Ishikawa (cell line): ENCODE measurements at regions not wholly inside any gene's neighbourhood (a gene's known extent, or its start where the extent isn't known, plus 50 kb on each side); places are given as distances from the start of the nearest gene placed in this dataset.

Source experiments
- CEBPB ChIP-seq: IDR thresholded peaks from 2 replicates; pipeline ENCODE4 v1.6.1; 2012
- CREB1 ChIP-seq: IDR thresholded peaks from 2 replicates; pipeline ENCODE4 v1.6.1; 2012; ENCODE audit warnings: low read depth
- EGR1 ChIP-seq: IDR thresholded peaks from 2 replicates; pipeline ENCODE4 v1.6.1; 2012
- EP300 ChIP-seq: IDR thresholded peaks from 2 replicates; pipeline ENCODE4 v1.6.1; 2012; ENCODE audit warnings: borderline replicate concordance
- FOXM1 ChIP-seq: IDR thresholded peaks from 2 replicates; pipeline ENCODE4 v1.6.1; 2012; ENCODE audit warnings: low read depth, borderline replicate concordance
- NFIC ChIP-seq: IDR thresholded peaks from 2 replicates; pipeline ENCODE4 v1.6.1; 2012
- RAD21 ChIP-seq: IDR thresholded peaks from 2 replicates; pipeline ENCODE4 v1.6.1; 2012; ENCODE audit warnings: low read depth
- REST ChIP-seq: IDR thresholded peaks from 2 replicates; pipeline ENCODE4 v1.6.1; 2012; ENCODE audit warnings: low read depth, mild to moderate bottlenecking
- TAF1 ChIP-seq: IDR thresholded peaks from 2 replicates; pipeline ENCODE4 v1.6.1; 2012; ENCODE audit warnings: low read depth, mild to moderate bottlenecking
- TCF12 ChIP-seq: IDR thresholded peaks from 2 replicates; pipeline ENCODE4 v1.6.1; 2012; ENCODE audit warnings: low read depth
- TEAD4 ChIP-seq: IDR thresholded peaks from 2 replicates; pipeline ENCODE4 v1.6.1; 2012
- YY1 ChIP-seq: IDR thresholded peaks from 2 replicates; pipeline ENCODE4 v1.6.1; 2012; ENCODE audit warnings: low read depth
- ZBTB7A ChIP-seq: IDR thresholded peaks from 2 replicates; pipeline ENCODE4 v1.6.1; 2012; ENCODE audit warnings: low read depth
- TF ChIP-seq, protein P1 (sequence below): IDR thresholded peaks from 2 replicates; pipeline ENCODE4 v1.6.1; 2012

DNA sequence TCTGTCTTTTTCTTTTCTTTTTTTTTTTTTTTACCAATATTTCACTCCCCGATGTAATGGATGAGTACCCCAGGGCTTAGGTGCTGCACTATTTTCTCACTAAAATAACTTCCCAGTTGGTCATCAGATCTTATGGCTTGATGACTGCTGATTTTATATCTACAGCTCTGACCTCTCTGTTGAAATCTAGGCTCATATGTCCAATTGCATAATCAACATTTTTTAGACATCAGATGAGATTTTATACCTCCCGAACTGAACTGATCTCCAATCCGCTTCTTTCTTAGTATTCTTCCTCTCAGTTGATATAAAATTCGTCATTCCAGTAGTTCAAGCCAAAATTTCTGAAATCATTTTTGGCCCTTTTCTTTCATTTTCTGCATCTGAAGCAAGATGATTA lies 1236.5 kb downstream of the SLC16A7 start:
- TF ChIP-seq, protein P1, sequence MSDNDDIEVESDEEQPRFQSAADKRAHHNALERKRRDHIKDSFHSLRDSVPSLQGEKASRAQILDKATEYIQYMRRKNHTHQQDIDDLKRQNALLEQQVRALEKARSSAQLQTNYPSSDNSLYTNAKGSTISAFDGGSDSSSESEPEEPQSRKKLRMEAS = no peak
- TF ChIP-seq TCF12 (no peak), EP300 (no peak), REST (no peak), CEBPB (no peak), FOXM1 (no peak), TAF1 (no peak), YY1 (no peak), NFIC (no peak), RAD21 (no peak), ZBTB7A (no peak), EGR1 (no peak), CREB1 (no peak), TEAD4 (no peak)
